ENCODE measurements at regions not wholly inside any gene's neighbourhood (a gene's known extent, or its start where the extent isn't known, plus 50 kb on each side); places are given as distances from the start of the nearest gene placed in this dataset.
"Not testable (repeated sequence)": the region's sequence is repeated elsewhere in the genome, so short reads cannot be mapped to it uniquely, and the experiment has no call there.

GRCh38 chr4:3936184-3936583 is 170.0 kb downstream of the ADRA2C start:
- no peak for DNase-seq

DNA sequence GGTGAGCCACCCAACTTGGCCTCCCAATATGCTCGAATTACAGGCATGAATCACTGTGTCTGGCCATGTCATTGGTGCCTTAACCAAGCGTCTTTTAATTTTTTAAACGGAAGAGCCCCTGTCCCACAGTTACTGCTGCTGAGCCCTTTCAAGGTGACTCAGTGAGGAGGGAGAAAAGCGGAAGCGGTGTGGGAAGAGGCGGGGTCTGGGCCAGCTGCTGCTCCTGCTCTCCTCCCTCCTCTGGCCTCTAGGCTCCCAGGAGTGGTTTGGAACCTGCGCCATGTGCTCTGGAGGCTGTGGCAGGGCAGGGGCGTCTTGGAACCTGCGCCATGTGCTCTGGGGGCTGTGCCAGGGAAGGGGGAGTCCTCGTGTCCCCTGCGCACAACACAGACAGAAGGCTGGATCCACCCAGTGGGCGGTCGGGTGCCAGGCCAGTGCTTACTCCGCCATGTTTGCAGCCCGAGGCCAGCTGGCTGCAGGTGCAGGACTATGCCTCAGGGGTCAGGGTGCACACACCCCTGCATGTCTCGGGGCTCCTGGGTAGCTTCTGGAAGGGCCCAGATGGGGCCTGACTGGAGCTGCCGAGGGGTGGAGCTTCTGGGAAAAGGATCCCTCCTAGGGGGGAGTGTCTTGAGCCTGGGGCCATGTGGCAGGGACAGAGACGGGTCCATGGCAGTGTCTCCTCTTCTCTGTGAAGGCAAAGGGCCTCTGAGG is 171.8 kb downstream of the ADRA2C start:
- DNase-seq: not testable (repeated sequence)

DNA sequence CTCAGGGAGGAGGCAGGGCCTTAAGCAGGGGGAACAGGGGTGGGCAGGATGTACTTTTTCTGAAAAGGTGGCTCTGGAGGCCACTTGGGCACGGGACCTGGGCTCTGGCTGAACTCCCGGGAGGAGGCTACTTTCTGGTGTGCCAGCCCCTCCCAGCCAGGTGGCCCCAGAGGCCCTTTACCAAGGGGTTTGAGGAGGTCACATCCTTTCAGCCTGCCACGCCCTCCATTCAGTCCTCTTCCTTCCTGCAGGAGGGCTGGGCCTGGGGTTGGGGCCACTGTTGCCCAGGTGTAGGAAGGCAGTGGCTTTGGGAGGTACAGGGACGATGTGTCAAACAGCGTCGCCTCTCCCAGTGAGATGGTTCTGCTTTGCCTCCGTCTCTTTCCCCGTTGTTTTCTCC is 172.5 kb downstream of the ADRA2C start:
- DNase-seq: not testable (repeated sequence)

DNA sequence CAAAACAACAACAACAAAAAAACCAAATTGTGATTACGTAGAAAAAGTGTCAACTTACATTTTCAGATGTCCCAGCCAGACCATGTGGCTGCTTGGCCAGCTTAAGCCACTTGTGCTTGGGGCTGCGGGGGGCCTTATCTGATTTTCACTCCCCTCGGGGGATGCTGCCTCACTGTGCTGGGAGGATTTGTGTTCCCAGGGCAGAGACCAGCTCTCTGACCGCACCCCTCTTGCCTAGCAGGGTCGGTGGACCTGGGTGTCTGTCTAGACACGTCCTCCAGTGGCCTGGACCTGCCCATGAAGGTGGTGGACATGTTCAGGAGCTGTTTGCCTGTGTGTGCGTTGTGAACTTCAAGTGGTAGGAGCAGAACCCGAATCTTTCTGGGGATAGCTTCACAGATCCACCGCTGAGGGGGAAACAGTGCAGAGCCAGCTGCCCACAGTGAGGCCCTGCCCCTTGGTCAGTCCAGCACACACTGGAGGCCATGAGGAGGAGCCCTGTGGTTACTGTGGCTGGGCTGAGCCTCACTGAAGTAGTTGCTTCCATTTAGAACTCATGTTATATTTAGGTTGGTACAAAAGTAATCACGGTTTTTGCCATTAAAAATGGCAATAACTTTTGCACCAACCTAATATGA is 173.9 kb downstream of the ADRA2C start:
- DNase-seq: not testable (repeated sequence)

- DNase-seq: not testable (repeated sequence)
Observed at GRCh38 chr4:3941735-3942522, 175.7 kb downstream of the ADRA2C start.

DNA sequence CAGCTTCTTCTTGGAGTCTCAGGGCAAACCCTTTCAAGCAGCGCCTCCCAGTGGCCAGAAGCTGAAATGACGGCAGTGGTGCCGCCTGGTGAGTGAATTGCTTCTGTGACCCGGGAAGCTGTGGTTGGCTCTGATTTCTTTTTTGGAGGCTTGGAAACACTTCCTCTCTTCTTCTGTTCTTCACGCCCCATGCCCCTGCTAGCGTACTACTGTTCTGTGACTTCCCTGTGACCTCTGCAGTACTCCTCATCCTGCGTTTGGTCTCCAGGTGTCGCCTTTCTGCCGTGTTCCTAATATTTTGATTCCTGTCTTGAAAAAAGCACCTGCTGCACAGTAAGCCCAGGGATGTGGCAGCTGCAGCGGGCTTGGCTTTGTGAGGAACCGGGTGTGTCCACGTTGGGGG is 176.4 kb downstream of the ADRA2C start:
- peak; percentile 1 for DNase-seq

DNA sequence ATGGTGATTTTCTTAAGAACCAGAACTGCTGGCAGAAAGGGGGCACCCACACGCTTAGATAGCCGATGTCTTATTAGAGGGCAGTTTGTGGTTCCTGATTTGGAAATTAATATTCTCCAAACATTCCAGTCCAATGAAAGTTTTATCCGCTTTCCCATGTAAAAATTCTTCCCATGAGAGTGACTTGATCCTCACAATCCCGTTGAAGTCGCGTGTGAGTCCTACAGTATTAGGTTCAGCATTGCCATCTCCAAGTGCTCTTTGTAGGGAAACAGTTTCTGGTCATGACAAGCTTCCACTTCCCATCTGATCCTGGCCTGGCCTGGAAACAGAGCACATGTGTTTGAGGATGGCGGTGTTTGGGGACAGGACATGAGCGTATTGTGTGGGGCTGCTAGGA is 176.9 kb downstream of the ADRA2C start:
- DNase-seq: not testable (repeated sequence)

DNA sequence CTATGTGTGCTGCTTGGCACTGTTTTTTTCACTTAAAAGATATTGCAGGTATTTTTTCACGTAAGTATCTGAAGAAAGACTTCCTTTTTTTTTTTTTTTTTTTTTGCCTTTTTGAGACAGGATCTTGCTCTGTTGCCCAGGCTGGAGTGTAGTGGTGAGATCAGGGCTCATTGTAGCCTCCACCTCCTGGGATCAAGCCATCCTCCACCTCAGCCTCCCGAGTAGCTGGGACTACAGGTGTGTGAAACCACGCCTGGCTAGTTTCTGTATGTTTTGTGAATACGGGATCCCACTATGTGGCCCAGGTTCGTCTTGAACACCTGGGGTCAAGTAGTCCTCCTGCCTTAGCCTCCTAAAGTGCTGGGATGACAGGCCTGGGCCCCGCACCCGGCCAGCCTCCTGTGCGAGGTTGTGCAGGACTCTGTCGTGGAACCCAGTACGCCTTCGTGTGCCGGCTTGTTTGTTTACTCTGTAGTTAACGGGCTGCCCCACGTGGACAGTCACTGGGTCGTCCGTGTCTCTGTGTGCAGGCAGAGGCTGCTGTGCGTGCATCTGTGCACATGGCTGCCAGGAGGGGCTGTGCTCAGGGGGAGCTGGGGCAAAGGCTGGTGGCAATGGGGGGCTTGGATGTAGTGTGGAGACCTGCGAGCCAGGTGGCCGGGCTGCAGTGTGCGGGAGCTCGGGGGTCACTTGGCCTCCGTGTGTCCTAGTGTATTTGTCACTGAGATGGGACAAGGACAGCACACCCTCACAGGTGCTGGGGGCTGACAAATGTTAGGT is 179.5 kb downstream of the ADRA2C start:
- no peak for DNase-seq

- not testable (repeated sequence) for DNase-seq
Observed at GRCh38 chr4:3946553-3946952, 180.4 kb downstream of the ADRA2C start.

DNA sequence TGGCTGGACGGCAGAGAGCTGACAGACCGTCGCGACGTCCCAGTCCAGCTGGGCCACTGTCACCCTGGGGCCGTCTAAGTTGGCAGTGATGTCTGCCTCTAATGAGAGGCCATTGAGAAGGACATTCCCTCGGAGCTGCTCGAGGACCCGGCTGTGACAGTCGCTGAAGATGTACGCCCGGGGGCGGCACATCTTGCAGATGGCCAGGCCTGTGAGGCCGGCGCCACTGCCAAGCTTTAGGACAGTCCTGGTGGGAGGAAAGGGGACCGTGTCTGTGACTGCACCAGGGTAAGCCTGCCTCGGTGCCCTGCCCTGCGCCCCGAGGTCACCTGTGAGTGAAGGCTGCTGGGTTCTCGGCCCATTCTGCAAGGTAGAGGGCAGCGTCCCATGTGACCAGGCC is 181.6 kb downstream of the ADRA2C start:
- not testable (repeated sequence) for DNase-seq

DNA sequence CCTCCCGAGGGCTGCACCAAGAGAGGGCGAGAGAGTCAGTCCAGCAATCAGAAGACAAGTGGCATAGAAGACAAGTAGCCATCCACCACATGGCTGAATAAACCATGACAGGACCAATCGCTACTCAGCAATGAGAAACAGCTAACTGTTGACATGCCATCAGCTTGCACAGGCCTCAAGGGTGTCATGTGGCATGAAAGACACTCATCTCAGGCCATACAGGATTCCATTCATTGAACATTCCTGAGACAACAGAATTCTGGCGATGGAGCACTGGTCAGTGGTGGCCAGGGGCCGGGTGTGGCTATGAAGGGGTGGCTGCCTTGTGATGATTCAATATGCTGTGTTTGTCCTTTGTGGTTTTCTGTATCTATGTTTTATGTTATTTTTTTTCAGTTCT is 182.0 kb downstream of the ADRA2C start:
- not testable (repeated sequence) for DNase-seq

DNA sequence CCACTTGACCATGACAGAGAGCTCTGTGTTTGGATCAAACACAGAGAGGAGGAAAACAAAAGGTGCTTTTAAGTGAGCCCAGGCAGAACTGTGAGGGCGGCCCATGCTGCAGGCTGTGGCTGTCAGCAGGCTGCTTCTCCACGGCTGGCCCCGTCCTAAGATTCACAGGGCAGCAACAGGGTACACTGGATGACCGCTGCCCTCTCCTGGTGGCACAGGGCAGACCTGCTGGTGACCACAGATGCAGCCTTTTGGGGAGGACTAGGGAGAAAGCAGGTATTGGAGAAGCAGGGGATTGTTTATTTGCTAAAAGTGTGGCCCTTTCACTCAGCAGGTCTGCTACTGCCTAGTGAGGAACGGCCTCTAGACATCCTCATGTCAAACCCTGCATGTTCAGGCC is 183.7 kb downstream of the ADRA2C start:
- peak; percentile 18 to 29 for DNase-seq

GRCh38 chr4:3952443-3953139 is 186.4 kb downstream of the ADRA2C start:
- not testable (repeated sequence) for DNase-seq

DNA sequence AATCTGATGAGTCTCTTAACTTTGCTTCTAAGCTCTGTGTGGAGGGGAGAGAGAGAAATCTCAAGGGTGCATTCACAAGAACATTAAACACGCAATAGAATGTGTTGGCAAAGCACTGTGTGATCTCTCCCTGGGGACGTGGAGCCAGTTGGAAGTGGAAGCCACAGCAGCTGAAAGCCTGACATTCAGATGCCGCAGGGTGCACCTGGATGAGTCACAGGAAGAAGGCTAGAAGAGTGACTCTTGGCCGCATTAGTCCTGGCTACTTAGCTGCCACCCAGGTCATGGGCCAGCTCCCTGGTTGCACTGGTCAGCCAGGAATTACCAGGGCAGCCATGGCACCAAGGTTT is 186.9 kb downstream of the ADRA2C start:
- not testable (repeated sequence) for DNase-seq

DNA sequence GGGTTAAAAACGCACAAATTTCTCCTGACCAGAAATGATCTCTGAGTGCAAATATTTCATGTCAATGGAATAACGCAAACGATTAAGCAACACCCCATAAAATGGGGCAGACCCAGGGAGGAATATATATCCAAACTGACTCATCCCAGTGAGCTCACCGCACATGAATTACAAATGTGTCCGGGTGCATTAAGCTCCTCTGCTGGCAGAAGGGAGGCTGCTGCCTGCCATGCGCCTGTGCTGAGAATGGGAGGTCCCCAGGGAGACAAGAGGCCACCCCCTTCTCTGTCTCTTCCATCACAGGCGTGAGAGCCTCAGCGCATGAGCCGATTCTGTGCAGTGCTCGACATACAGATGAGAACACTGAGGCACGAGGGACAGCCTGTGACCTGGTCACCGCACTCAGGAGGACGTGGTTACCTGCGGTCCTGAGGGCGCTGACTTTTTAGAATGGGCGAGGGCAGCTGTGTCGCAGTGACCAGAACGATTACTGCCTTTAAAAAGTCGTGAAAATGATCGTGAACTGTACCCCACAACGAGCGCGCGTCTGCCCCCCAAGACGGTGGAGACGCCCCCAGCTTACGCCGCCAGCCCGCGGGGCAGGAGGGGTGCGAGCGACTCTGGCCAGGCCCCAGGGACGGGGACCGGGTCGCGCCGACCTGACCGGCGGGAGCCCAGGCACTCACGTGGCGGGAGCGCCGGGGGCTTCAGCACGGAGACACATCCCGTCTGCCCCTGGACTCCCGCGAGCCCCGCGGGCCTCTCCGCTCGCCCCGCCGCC is 188.5 kb downstream of the ADRA2C start:
- peak; percentile 40 to 42 for DNase-seq

GRCh38 chr4:3955321-3956164 is 189.4 kb downstream of the ADRA2C start:
- DNase-seq: peak; percentile 96

DNA sequence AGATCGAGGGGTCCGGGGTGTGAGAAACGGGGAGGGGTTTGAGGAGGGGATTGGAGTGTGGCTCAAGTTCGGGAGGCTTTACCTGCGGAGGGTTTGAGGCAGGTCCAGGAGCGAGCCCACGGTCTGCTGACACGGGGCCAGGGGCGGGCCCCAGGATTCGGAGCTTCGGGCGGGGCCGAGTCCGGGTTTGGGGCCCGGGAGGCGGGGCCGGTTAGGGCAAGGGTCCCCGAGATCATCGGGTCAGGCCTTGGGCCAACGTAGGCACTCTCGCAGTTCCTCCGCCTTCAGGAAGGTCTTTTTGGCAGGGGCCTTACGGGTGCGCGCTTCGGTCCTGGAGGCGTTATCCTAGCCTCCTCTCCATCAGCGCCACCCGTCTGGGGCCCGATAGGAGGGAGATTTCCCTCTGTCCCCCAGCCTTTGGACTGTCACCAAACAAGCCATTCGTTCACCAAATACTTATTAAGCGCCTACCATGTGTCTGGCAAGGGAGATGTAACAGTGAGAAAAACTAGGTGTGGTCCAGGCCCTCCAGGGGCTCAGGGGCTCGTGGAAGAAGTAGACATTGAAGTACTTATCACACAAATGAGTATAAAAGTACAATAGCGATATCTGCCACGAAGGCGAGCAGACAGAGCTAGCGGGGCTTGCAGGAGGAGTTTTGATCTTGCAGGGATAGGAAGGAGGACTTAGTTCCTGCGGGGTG is 190.1 kb downstream of the ADRA2C start:
- not testable (repeated sequence) for DNase-seq

DNA sequence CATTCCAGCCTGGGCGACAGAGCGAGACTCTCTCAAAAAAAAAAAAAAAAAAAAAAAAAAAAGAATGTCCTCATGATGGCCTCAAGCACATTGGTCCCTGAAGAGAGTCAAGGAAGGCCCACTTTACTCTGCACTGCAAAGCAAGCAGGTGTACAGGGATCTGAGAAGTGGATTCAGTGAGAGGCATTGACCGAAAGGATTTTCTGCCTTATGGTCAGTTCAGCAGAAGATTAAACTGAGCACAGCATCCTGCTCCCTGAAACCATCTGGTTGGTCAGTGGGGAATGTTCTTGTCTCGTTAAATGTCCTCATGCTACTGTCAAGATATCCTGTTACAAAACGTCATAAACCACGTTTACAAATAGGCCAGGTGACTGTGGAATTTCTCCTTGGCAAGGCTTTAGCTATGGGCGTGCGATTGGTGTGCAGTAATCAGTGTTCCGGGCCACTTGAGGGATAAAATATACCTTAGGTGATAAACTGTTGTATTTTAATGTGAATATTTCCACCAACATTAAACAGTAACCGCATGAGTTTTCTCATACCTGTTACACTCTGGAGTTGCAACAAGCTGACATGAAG is 195.0 kb downstream of the ADRA2C start:
- DNase-seq: not testable (repeated sequence)

- not testable (repeated sequence) for DNase-seq
Observed at GRCh38 chr4:3964572-3965278, 198.5 kb downstream of the ADRA2C start.
